ENCODE measurements at regions not wholly inside any gene's neighbourhood (a gene's known extent, or its start where the extent isn't known, plus 50 kb on each side); places are given as distances from the start of the nearest gene placed in this dataset.

DNA sequence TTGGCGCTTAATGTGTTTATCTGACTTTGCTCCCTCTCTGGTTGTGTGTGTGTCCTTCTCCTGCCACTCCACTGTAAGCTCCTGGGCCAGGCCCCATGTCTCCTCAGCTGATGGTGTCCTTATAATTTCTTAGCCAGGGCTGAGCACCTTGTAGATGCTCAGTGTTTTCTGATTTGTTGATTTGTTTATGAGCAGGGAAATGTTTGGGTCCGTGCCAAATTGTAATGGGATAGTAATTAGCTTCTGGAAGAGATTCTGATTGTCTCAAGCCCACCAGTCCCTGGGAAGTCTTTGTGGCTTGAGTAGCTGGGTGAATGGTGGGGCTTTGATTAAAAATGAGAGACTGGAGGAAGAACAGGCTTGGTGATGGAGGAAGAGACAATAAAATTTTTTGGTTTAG is 270.5 kb downstream of the MYCN start:
- Histone ChIP-seq H4K20me1 (ENCODE audit: insufficient read depth) (no peaks in the 10 kb centered on the region), H3K4me3 (ENCODE audit: low read length) (no peak overlapping the region), H3K9me3 (ENCODE audit: low read length) (no peaks in the 10 kb centered on the region), H3K4me2 (ENCODE audit: low read length) (no peak overlapping the region), H3K79me2 (replicated peaks; ENCODE audit: insufficient read depth, low read length) (no peaks in the 10 kb centered on the region), H3K27ac (ENCODE audit: low read length) (no peak overlapping the region), H3K27me3 (ENCODE audit: insufficient read depth, low read depth, low read length) (no peaks in the 10 kb centered on the region), H2AFZ (ENCODE audit: low read depth, low read length) (no peak overlapping the region), H3K36me3 (ENCODE audit: insufficient read depth, low read length) (no peaks in the 10 kb centered on the region), H3F3A (ENCODE audit: insufficient read depth, low read length, poor library complexity, severe bottlenecking) (no peaks in the 10 kb centered on the region), H3K9me2 (ENCODE audit: insufficient read depth, low read length) (no peaks in the 10 kb centered on the region), H3K9ac (ENCODE audit: low read length) (no peak overlapping the region)
- TF ChIP-seq, protein P1, sequence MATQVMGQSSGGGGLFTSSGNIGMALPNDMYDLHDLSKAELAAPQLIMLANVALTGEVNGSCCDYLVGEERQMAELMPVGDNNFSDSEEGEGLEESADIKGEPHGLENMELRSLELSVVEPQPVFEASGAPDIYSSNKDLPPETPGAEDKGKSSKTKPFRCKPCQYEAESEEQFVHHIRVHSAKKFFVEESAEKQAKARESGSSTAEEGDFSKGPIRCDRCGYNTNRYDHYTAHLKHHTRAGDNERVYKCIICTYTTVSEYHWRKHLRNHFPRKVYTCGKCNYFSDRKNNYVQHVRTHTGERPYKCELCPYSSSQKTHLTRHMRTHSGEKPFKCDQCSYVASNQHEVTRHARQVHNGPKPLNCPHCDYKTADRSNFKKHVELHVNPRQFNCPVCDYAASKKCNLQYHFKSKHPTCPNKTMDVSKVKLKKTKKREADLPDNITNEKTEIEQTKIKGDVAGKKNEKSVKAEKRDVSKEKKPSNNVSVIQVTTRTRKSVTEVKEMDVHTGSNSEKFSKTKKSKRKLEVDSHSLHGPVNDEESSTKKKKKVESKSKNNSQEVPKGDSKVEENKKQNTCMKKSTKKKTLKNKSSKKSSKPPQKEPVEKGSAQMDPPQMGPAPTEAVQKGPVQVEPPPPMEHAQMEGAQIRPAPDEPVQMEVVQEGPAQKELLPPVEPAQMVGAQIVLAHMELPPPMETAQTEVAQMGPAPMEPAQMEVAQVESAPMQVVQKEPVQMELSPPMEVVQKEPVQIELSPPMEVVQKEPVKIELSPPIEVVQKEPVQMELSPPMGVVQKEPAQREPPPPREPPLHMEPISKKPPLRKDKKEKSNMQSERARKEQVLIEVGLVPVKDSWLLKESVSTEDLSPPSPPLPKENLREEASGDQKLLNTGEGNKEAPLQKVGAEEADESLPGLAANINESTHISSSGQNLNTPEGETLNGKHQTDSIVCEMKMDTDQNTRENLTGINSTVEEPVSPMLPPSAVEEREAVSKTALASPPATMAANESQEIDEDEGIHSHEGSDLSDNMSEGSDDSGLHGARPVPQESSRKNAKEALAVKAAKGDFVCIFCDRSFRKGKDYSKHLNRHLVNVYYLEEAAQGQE (IDR thresholded peaks at IDR 0.05; ENCODE audit: borderline replicate concordance), result no peak
- TF ChIP-seq EP300 (conservative IDR thresholded peaks at IDR 0.05; ENCODE audit: poor library complexity, severe bottlenecking), result no peak
- no peak for TF ChIP-seq SMC3 (conservative IDR thresholded peaks at IDR 0.05; ENCODE audit: poor library complexity)
- no peak for TF ChIP-seq POLR2AphosphoS5 (IDR thresholded peaks at IDR 0.05)
- no peak for TF ChIP-seq MXI1 (conservative IDR thresholded peaks at IDR 0.05; ENCODE audit: poor library complexity, severe bottlenecking)
- TF ChIP-seq, protein P2, sequence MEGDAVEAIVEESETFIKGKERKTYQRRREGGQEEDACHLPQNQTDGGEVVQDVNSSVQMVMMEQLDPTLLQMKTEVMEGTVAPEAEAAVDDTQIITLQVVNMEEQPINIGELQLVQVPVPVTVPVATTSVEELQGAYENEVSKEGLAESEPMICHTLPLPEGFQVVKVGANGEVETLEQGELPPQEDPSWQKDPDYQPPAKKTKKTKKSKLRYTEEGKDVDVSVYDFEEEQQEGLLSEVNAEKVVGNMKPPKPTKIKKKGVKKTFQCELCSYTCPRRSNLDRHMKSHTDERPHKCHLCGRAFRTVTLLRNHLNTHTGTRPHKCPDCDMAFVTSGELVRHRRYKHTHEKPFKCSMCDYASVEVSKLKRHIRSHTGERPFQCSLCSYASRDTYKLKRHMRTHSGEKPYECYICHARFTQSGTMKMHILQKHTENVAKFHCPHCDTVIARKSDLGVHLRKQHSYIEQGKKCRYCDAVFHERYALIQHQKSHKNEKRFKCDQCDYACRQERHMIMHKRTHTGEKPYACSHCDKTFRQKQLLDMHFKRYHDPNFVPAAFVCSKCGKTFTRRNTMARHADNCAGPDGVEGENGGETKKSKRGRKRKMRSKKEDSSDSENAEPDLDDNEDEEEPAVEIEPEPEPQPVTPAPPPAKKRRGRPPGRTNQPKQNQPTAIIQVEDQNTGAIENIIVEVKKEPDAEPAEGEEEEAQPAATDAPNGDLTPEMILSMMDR (IDR thresholded peaks at IDR 0.05; ENCODE audit: poor library complexity, severe bottlenecking), result no peak
- no peak for TF ChIP-seq RAD21 (conservative IDR thresholded peaks at IDR 0.05)
- TF ChIP-seq TAF1 (IDR thresholded peaks at IDR 0.05; ENCODE audit: low read depth), result no peak
- no peak for TF ChIP-seq EZH2 (IDR thresholded peaks at IDR 0.05; ENCODE audit: borderline replicate concordance, insufficient read depth, low read length, poor library complexity, severe bottlenecking)

DNA sequence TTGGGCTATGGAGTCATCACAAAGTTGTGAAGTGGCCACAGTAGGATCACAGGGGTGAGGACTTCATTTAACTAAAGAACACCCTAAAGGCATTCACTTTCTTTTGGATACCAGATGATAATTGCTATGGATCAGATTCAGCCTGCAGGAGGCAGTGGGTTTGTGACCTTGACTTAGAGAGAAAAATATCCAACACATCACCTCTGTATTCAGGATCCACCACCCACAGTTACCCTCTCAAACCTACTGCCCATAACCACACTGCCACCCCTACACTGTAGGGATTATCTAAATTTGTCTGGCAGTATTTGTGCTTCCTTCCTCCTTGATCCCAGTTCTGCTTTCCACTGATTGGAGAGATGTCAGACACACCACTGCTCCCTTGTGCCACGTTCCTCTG is 269.4 kb downstream of the MYCN start:
- Histone ChIP-seq H3K9me2 (ENCODE audit: insufficient read depth, low read length) (no peaks in the 10 kb centered on the region), H4K20me1 (ENCODE audit: insufficient read depth) (no peaks in the 10 kb centered on the region), H3K27ac (ENCODE audit: low read length) (no peak overlapping the region), H3K9me3 (ENCODE audit: low read length) (no peaks in the 10 kb centered on the region), H3K4me3 (ENCODE audit: low read length) (no peak overlapping the region), H3K79me2 (replicated peaks; ENCODE audit: insufficient read depth, low read length) (no peaks in the 10 kb centered on the region), H2AFZ (ENCODE audit: low read depth, low read length) (no peak overlapping the region), H3K9ac (ENCODE audit: low read length) (no peak overlapping the region), H3F3A (ENCODE audit: insufficient read depth, low read length, poor library complexity, severe bottlenecking) (no peaks in the 10 kb centered on the region), H3K4me2 (ENCODE audit: low read length) (no peak overlapping the region), H3K36me3 (ENCODE audit: insufficient read depth, low read length) (no peaks in the 10 kb centered on the region), H3K27me3 (ENCODE audit: insufficient read depth, low read depth, low read length) (no peaks in the 10 kb centered on the region)
- TF ChIP-seq, protein P2 (IDR thresholded peaks at IDR 0.05; ENCODE audit: poor library complexity, severe bottlenecking), result no peak
